ENCODE measurements at regions not wholly inside any gene's neighbourhood (a gene's known extent, or its start where the extent isn't known, plus 50 kb on each side); places are given as distances from the start of the nearest gene placed in this dataset.
"Not testable (repeated sequence)": the region's sequence is repeated elsewhere in the genome, so short reads cannot be mapped to it uniquely, and the experiment has no call there.

DNA sequence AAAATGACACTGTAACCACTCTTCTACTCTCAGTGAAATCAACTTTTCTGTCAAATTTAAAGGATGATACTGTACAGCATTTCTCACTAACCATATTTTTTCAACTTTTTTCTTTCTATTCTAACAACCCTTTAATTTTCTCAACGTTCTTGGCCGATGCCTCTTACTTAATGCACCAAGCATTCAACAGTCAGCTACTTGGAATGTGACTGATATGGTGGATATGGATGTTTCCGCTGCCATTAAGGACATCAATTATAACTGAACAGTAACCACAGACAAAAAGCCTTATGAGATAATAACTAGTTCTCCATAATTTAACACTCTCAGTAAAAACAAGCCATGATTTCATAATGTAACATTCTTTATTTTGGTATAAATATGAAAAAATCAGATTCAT, 427.4 kb downstream of the KCNJ18 start:
- not testable (repeated sequence) for H3K4me3 ChIP-seq (ENCODE audit: low read depth, low read length); DNase-seq (ENCODE audit: low read depth)

- H3K4me3 ChIP-seq (ENCODE audit: low read depth, low read length): no peak overlapping the region
- no peak for DNase-seq (ENCODE audit: low read depth)
- TF ChIP-seq, protein P1, sequence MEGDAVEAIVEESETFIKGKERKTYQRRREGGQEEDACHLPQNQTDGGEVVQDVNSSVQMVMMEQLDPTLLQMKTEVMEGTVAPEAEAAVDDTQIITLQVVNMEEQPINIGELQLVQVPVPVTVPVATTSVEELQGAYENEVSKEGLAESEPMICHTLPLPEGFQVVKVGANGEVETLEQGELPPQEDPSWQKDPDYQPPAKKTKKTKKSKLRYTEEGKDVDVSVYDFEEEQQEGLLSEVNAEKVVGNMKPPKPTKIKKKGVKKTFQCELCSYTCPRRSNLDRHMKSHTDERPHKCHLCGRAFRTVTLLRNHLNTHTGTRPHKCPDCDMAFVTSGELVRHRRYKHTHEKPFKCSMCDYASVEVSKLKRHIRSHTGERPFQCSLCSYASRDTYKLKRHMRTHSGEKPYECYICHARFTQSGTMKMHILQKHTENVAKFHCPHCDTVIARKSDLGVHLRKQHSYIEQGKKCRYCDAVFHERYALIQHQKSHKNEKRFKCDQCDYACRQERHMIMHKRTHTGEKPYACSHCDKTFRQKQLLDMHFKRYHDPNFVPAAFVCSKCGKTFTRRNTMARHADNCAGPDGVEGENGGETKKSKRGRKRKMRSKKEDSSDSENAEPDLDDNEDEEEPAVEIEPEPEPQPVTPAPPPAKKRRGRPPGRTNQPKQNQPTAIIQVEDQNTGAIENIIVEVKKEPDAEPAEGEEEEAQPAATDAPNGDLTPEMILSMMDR (IDR thresholded peaks at IDR 0.05; ENCODE audit: control insufficient read depth, extremely low read depth, insufficient read depth): no peak
Observed at GRCh38 chr17:22123536-22124281, 431.4 kb downstream of the KCNJ18 start.

GRCh38 chr17:22128171-22128570, 435.8 kb downstream of the KCNJ18 start:
- TF ChIP-seq, protein P1 (IDR thresholded peaks at IDR 0.05; ENCODE audit: control insufficient read depth, extremely low read depth, insufficient read depth): no peak
- H3K4me3 ChIP-seq (ENCODE audit: low read depth, low read length): no peak overlapping the region
- DNase-seq (ENCODE audit: low read depth): no peak

DNA sequence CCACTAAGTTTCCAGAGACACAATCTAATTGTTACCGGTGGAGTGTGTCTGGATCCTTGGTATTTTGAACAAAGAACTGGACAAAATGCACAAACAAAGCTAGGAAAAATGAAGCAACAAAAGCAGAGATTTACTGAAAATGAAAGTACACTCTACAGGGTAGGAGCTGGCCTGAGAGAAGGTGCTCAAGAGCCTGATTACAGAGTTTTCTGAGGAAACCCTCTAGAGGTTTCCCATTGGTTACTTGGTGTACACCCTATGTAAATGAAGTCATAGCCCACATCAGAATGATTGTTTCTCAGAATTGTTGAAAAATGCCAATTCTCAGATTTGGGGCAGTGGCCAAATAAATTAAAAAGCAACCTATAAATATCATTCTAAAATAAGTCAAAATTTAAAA, 436.4 kb downstream of the KCNJ18 start:
- H3K4me3 ChIP-seq (ENCODE audit: low read depth, low read length): no peak overlapping the region
- TF ChIP-seq, protein P1 (IDR thresholded peaks at IDR 0.05; ENCODE audit: control insufficient read depth, extremely low read depth, insufficient read depth): no peak
- DNase-seq (ENCODE audit: low read depth): no peak

DNA sequence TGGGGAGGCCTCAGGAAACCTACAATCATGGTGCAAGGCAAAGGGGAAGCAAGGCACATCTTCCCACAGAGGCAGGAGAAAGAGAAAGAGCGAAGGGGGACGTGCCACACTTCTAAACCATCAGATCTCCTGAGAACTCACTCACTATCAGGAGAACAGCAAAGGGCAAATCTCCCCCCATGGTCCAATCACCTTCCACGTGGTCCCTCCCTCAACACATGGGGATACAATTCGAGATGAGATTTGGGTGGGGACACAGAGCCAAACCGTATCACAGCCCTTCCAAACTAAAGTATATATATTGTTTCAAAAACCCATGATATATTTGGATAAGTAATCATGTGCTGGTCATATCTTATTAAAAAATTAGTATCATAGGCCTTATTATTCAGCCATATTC, 437.6 kb downstream of the KCNJ18 start:
- not testable (repeated sequence) for H3K4me3 ChIP-seq (ENCODE audit: low read depth, low read length); DNase-seq (ENCODE audit: low read depth)

DNA sequence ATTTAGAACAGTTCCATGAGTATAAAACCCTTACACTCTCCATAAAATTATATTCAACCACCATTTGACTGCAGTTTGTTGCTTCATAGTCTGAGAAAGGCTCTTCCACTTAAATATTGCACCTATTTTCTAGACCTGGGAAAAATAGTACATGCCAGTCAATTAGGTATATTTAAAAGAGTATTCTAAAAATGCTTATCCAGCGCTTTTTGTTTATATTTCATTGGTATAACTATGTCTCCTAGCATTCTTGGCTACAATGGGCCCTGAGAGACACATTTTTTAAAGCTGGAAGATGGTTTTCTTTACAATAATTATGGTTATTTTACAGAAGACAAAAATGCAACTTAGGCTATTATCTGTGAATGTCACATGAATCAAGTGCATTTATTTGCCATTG, 439.4 kb downstream of the KCNJ18 start:
- TF ChIP-seq, protein P1 (IDR thresholded peaks at IDR 0.05; ENCODE audit: control insufficient read depth, extremely low read depth, insufficient read depth): no peak
- H3K4me3 ChIP-seq (ENCODE audit: low read depth, low read length): no peak overlapping the region
- no peak for DNase-seq (ENCODE audit: low read depth)

- H3K4me3 ChIP-seq (ENCODE audit: low read depth, low read length): no peak overlapping the region
- TF ChIP-seq, protein P1 (IDR thresholded peaks at IDR 0.05; ENCODE audit: control insufficient read depth, extremely low read depth, insufficient read depth): no peak
- peak; percentile 77 for DNase-seq (ENCODE audit: low read depth)
Observed at GRCh38 chr17:22138861-22139469, 446.6 kb downstream of the KCNJ18 start.

DNA sequence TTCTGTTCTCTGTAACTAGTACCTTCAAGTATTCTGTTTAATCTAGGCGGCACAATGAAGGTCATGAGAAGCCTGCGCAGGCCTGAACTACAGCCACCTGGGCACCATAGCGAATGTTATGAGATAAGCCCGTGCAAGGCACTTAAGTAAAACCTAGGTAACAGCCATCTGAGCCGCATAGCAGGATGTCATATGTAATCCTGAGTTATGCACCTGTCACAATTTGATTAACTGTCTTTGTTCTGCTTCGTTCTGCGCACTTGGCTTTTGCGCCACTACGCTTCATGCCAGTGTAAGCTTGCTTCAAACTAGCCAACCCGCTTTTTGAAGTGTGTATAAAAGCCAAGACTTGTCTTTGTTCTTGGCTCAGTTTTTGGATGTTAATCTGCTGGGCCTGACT, 449.8 kb downstream of the KCNJ18 start:
- DNase-seq (ENCODE audit: low read depth): no peak
- no peak overlapping the region for H3K4me3 ChIP-seq (ENCODE audit: low read depth, low read length)
- TF ChIP-seq, protein P1 (IDR thresholded peaks at IDR 0.05; ENCODE audit: control insufficient read depth, extremely low read depth, insufficient read depth): no peak
